KOPT-K1 (cell line): ENCODE measurements at regions not wholly inside any gene's neighbourhood (a gene's known extent, or its start where the extent isn't known, plus 50 kb on each side); places are given as distances from the start of the nearest gene placed in this dataset.

Experiments used
- H3K27ac ChIP-seq: fragments of 200-600 bp; sonication (generic); 2 replicates; pipeline ENCODE4 v1.5.1; 2016; ENCODE audit warnings: antibody characterized with exemption, mild to moderate bottlenecking, low read depth, low read length; ENCODE audit not compliant: poor library complexity, severe bottlenecking
- H3K36me3 ChIP-seq: fragments of 200-600 bp; sonication (generic); 2 replicates; pipeline ENCODE4 v1.5.1; 2017; ENCODE audit warnings: antibody characterized with exemption, mild to moderate bottlenecking, low read length, moderate library complexity; ENCODE audit not compliant: insufficient read depth
- H3K9me3 ChIP-seq: fragments of 200-600 bp; sonication (generic); 2 replicates; pipeline ENCODE4 v1.5.1; 2017; ENCODE audit warnings: antibody characterized with exemption, low read length, mild to moderate bottlenecking; ENCODE audit not compliant: insufficient read depth, poor library complexity, severe bottlenecking

DNA sequence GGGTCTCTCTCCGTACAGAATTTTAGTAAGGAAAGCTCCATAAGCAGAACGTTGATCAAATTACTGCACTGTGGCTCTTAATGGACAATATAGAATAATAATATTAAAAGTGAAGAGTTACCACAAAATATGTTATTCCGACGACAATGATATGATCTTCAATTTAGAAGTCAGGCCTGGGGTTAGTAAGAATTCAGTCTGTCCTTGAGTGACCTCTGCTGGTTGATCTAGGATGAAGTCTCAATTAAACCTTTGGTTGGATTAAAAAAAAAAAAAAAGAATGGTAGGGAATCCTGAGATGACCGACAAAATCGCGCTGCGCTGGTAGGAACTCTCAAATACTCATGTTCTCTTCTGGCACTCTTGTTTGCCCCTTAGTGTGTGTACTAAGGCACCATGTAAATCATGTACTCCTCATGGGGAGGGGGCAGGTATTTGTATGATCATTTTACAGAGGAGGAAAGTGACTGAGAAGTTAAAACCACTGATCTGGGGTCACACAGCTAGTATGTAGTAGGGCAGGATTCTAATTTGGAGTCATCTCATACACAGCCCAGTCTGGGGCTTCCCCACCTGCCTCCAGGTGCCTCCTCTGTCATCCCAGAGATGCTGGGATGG, 161.3 kb upstream of the NPVF start:
- Histone ChIP-seq H3K27ac (no peak overlapping the region), H3K9me3 (no peaks in the 10 kb centered on the region), H3K36me3 (no peaks in the 10 kb centered on the region)

DNA sequence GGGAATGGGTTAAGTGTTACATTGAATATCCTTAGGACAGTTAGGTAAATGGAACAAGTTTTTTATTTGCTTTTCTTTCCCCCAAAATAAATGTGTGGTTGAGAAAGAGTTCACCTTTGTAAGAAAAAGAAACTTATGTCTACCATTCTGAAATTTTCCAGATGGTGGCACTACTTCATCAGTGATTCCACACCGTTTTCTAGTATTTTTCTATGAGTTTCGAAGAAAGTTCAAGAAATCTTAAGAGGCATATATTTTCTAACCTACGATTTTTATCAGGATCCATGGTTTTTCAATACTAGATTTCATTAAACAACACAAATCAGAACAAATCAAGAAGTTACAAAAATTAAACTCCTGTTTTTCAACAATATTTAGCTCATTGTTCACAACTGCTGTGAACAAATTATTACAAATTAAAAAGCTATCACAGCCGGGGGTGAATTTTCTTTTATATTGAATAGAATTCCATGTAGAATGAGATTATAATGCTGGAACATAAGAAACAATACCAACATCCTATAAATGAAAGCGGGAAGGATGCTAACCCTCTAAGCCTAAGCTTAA, 163.1 kb upstream of the NPVF start:
- no peaks in the 10 kb centered on the region for H3K36me3 ChIP-seq
- no peaks in the 10 kb centered on the region for H3K9me3 ChIP-seq
- H3K27ac ChIP-seq = no peak overlapping the region

- Histone ChIP-seq H3K27ac (no peak overlapping the region), H3K9me3 (no peaks in the 10 kb centered on the region), H3K36me3 (no peaks in the 10 kb centered on the region)
These were observed 163.8 kb upstream of the NPVF start for GRCh38 chr7:25391961-25392587.

DNA sequence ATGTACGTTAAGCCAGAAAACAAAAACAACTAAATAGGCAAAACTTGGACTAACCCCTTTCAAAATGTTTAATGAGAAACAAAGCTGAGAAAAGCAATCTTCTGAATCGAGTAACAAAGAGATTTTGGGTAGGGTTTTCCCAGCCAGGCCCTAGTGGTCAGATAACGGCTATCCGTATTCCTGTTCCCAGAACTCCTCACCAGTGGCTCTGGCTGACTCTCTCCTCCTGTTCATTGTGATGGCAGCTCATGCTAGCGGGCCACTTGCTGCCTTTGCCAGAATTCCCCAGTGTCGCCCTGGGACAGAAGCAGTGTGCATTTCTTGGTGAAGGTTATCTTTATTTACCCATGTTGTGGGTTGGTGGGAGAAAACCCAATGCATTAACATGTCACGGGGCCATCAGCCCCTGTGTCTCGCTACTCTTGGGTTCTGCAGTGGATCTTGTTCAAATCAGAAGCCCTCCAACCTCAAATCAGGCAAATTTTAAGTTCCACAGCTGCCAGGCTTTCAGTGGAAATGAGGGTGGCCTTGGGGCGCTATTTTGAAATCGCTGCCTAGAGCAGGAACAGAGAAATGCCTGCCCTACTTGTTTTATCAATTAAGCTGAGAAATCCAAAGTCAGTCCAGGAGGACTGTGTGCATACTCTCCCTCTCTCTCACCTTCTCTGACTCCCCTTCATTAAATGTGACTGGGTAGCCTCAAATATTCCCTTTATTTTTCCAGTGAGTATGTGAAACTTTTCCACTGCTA, 164.5 kb upstream of the NPVF start:
- Histone ChIP-seq H3K9me3 (no peaks in the 10 kb centered on the region), H3K27ac (no peak overlapping the region), H3K36me3 (no peaks in the 10 kb centered on the region)

- Histone ChIP-seq H3K9me3 (no peaks in the 10 kb centered on the region), H3K36me3 (no peaks in the 10 kb centered on the region), H3K27ac (no peak overlapping the region)
These were observed 167.7 kb upstream of the NPVF start for GRCh38 chr7:25395976-25396375.

GRCh38 chr7:25396668-25397067, 168.4 kb upstream of the NPVF start:
- Histone ChIP-seq H3K27ac (no peak overlapping the region), H3K9me3 (no peaks in the 10 kb centered on the region), H3K36me3 (no peaks in the 10 kb centered on the region)

- H3K36me3 ChIP-seq = no peaks in the 10 kb centered on the region
- no peak overlapping the region for H3K27ac ChIP-seq
- no peaks in the 10 kb centered on the region for H3K9me3 ChIP-seq
These were observed 170.1 kb upstream of the NPVF start for GRCh38 chr7:25398418-25398817.

DNA sequence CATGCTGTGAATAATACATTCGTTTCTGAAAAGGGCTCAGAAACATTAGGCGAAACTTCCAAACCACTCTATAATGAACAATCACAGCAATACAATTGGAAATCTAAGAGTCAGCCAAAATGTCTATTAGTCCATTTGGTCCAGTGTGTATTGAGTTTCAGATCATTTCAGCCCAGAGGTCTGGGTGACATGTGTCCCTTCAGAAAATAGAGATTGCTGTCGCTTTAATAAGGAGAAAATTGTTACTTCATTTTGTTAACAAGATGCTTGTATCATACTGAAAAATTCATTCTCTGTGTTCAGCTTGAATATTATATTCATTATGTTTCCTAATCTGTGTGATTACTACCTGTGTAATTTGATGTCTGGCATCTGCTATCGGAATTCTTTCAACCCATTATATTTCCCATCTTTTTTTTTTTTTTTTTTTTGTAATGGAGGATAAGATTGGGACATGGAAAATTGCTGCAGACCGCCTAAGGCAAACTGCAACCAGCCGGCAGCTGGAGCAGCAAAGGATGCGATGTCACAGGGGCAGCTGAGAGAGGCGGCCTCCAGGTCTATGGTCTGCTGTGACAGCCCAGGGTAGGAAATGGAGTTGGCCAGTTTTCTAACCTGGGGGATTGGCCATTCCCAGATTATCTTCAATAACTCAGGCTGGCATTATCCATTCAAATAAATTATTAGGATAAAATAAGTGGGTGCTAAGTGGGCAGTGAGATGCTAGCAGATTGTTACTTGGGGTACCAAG, 170.9 kb upstream of the NPVF start:
- Histone ChIP-seq H3K9me3 (no peaks in the 10 kb centered on the region), H3K27ac (no peak overlapping the region), H3K36me3 (no peaks in the 10 kb centered on the region)

DNA sequence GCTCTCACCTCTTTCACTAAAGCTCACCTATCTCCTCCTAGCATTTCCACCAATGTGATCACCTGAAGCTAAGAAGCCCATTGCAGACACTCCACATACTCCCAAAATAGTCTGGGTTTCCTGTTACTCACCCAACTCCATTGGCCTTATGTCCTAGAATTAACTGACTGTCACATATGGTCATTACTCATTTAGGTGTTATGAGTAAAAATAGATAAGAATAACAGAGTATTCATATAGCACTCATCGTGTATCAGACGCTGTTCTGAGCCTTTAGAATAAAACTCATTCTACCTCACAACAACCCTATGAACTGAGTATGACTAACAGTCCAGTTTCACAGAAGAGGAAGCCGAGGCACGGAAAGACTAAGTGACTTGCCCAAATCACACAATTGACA, 174.2 kb upstream of the NPVF start:
- Histone ChIP-seq H3K27ac (no peak overlapping the region), H3K36me3 (no peaks in the 10 kb centered on the region), H3K9me3 (no peaks in the 10 kb centered on the region)

GRCh38 chr7:25405736-25406135, 177.4 kb upstream of the NPVF start:
- no peak overlapping the region for H3K27ac ChIP-seq
- H3K9me3 ChIP-seq = no peaks in the 10 kb centered on the region
- H3K36me3 ChIP-seq = no peaks in the 10 kb centered on the region

DNA sequence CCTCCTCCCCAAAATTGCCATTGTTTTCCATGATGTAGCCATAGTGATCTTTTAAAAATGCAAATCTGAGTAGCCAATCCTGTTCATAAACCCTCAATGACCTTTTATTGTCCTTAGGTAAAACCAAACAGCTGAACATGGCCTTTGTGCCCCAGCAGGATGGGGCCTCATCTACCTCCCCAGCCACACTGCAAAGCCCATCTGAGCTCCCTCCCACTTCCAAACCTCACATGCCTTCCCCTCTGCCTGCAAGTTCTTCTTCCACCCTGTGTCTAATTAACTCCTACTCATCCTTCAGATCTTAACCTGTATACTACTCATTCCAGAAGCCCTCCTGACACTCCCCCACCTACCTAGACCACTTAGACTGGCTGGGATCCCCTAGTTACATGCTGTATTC, 178.8 kb upstream of the NPVF start:
- no peaks in the 10 kb centered on the region for H3K9me3 ChIP-seq
- no peak overlapping the region for H3K27ac ChIP-seq
- H3K36me3 ChIP-seq = no peaks in the 10 kb centered on the region

DNA sequence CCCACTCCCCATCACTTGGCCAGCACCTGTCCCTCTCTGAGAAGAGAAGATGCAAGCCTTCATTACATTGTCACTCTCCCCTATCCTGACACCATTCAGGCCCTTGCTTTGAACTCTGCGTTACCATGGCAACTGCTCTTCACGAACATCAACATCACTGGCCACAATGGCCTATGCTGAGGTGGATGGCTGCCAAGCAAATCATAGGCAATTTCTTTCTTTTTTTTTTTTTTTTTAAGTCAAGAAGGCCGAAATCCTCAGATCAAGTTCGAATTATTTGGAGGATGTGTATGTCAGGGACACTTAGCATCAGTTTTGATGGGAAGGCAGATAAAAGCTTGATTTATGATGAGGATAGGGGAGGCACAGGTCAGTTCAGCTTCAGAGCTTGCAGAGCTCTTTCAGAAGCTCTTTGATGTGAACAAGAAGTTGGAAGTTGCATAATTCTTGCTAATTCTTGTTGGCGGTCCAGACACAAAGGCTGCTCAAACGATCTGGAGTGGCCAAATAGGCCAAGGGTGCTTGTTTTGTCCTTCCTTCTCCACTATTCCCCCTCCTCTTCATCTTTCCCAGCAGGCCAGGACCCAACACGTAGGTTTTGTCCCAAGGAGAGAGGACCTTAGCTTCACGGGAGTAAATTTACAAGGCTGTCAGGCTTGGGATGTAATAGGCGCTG, 179.9 kb upstream of the NPVF start:
- Histone ChIP-seq H3K9me3 (no peaks in the 10 kb centered on the region), H3K36me3 (no peaks in the 10 kb centered on the region), H3K27ac (no peak overlapping the region)

DNA sequence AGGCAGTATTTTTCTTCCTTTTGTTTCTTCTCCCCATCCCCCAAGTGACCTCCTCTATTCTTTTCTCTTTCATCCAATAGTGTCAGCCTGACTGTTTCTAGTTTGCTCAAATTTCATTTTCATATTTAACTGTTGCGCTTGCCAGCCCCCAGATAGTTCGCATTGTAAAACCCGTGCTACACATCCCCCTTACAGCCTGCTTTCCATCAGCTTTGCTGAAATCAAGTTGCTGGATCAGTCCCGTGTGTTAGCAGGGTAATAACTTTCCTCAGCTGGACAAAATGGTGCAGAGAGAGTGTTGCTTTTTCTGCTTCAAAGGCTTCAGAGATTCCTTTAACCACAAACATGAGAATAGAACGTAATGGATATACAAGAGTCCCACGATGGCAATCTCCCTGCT, 180.6 kb upstream of the NPVF start:
- Histone ChIP-seq H3K36me3 (no peaks in the 10 kb centered on the region), H3K27ac (no peak overlapping the region), H3K9me3 (no peaks in the 10 kb centered on the region)

GRCh38 chr7:25409897-25410636, 181.8 kb upstream of the NPVF start:
- H3K27ac ChIP-seq = no peak overlapping the region
- no peaks in the 10 kb centered on the region for H3K36me3 ChIP-seq
- H3K9me3 ChIP-seq = no peaks in the 10 kb centered on the region
